Natural killer cell treated with Interleukin-12 subunit alpha and Interleukin-12 subunit beta and Interleukin-15 and Interleukin-18, amount 100 ng/mL, for 72 hours (primary cell): ENCODE measurements at regions not wholly inside any gene's neighbourhood (a gene's known extent, or its start where the extent isn't known, plus 50 kb on each side); places are given as distances from the start of the nearest gene placed in this dataset.

ENCODE experiments used
- ATAC-seq, 2 donors: fragments of 150-1000 bp; cut with Tn5 transposase in 1 of 2; sonication (Bioruptor Pico), chemical (Tn5 transposase) in 1 of 2; 2 replicates each; pipeline ENCODE4 v1.10.0; 2021
- DNase-seq: peaks from one replicate; pipeline ENCODE4 v3.0.0; 2022; ENCODE audit warnings: low spot score
- H3K27ac Mint-ChIP-seq, 2 donors: 1 replicate in 1 of 2; 2 replicates in 1 of 2; pipeline ENCODE4 v1.8.0; 2022; ENCODE audit warnings: mixed read lengths in 2 of 2, mild to moderate bottlenecking in 1 of 2, moderate library complexity in 1 of 2
- H3K27me3 Mint-ChIP-seq, 2 donors: 1 replicate in 1 of 2; 2 replicates in 1 of 2; pipeline ENCODE4 v1.8.0; 2022; ENCODE audit warnings: mixed read lengths in 2 of 2
- H3K36me3 Mint-ChIP-seq: one replicate; pipeline ENCODE4 v1.8.0; 2022; ENCODE audit warnings: mixed read lengths
- H3K4me1 Mint-ChIP-seq, 2 donors: 1 replicate in 1 of 2; 2 replicates in 1 of 2; pipeline ENCODE4 v1.8.0; 2022; ENCODE audit warnings: low read depth in 2 of 2, mixed read lengths in 2 of 2, mild to moderate bottlenecking in 1 of 2
- H3K4me3 Mint-ChIP-seq: one replicate; pipeline ENCODE4 v1.8.0; 2022; ENCODE audit warnings: mixed read lengths
- H3K9me3 Mint-ChIP-seq: 2 replicates; pipeline ENCODE4 v1.8.0; 2022; ENCODE audit warnings: mixed read lengths

GRCh38 chr22:49571326-49571725 is 256.3 kb downstream of the BRD1 start:
- peak; percentile 44 for DNase-seq
- Mint-ChIP-seq H3K27me3 (no peaks in the 10 kb centered on the region), H3K36me3 (no peaks in the 10 kb centered on the region), H3K4me3 (no peak overlapping the region), H3K27ac (no peak overlapping the region), H3K9me3 (no peaks in the 10 kb centered on the region), H3K4me1 (peaks cover 0 to 4% of the 10 kb centered on the region in 2 donors)
- no peak for ATAC-seq

- H3K36me3 Mint-ChIP-seq, result no peaks in the 10 kb centered on the region
- no peak for DNase-seq
These were observed 257.4 kb downstream of the BRD1 start for GRCh38 chr22:49570032-49570848.

GRCh38 chr22:49569286-49570031 is 258.2 kb downstream of the BRD1 start:
- no peaks in the 10 kb centered on the region for H3K9me3 Mint-ChIP-seq
- no peak for ATAC-seq

More at GRCh38 chr22:49570032-49570848, 257.4 kb downstream of the BRD1 start:
- no peak overlapping the region for H3K4me3 Mint-ChIP-seq
- ATAC-seq, result no peak
- H3K27me3 Mint-ChIP-seq, result no peaks in the 10 kb centered on the region
- H3K4me1 Mint-ChIP-seq, result peaks cover 0 to 4% of the 10 kb centered on the region in 2 donors
- H3K27ac Mint-ChIP-seq, result no peak overlapping the region
- H3K9me3 Mint-ChIP-seq, result no peaks in the 10 kb centered on the region

GRCh38 chr22:49568751-49569285 is 258.9 kb downstream of the BRD1 start:
- DNase-seq (peak; percentile 13), ATAC-seq (no peak)
- Mint-ChIP-seq H3K4me1 (peaks cover 0 to 4% of the 10 kb centered on the region in 2 donors), H3K9me3 (no peaks in the 10 kb centered on the region), H3K27me3 (no peaks in the 10 kb centered on the region), H3K36me3 (no peaks in the 10 kb centered on the region), H3K4me3 (no peak overlapping the region), H3K27ac (no peak overlapping the region)

More at GRCh38 chr22:49569286-49570031, 258.2 kb downstream of the BRD1 start:
- Mint-ChIP-seq H3K4me3 (no peak overlapping the region), H3K4me1 (peaks cover 0 to 4% of the 10 kb centered on the region in 2 donors), H3K36me3 (no peaks in the 10 kb centered on the region), H3K27ac (no peak overlapping the region), H3K27me3 (no peaks in the 10 kb centered on the region)
- peak; percentile 59 for DNase-seq

- H3K27me3 Mint-ChIP-seq, result no peaks in the 10 kb centered on the region
- H3K4me1 Mint-ChIP-seq, result peaks cover 0 to 4% of the 10 kb centered on the region in 2 donors
- H3K27ac Mint-ChIP-seq, result no peak overlapping the region
- no peak overlapping the region for H3K4me3 Mint-ChIP-seq
- DNase-seq (peak; percentile 49), ATAC-seq (no peak)
- H3K36me3 Mint-ChIP-seq, result no peaks in the 10 kb centered on the region
- H3K9me3 Mint-ChIP-seq, result no peaks in the 10 kb centered on the region
These were observed 259.5 kb downstream of the BRD1 start for GRCh38 chr22:49567899-49568750.

GRCh38 chr22:49566693-49567092 is 261.0 kb downstream of the BRD1 start:
- DNase-seq (no peak), ATAC-seq (no peak)
- no peaks in the 10 kb centered on the region for H3K36me3 Mint-ChIP-seq
- no peak overlapping the region for H3K27ac Mint-ChIP-seq
- no peak overlapping the region for H3K4me3 Mint-ChIP-seq
- peaks cover 0 to 4% of the 10 kb centered on the region in 2 donors for H3K4me1 Mint-ChIP-seq
- H3K27me3 Mint-ChIP-seq, result no peaks in the 10 kb centered on the region
- H3K9me3 Mint-ChIP-seq, result no peaks in the 10 kb centered on the region

- Mint-ChIP-seq H3K4me3 (no peak overlapping the region), H3K9me3 (no peaks in the 10 kb centered on the region), H3K4me1 (peaks cover 2 to 7% of the 10 kb centered on the region in 2 donors), H3K27me3 (no peaks in the 10 kb centered on the region), H3K36me3 (no peaks in the 10 kb centered on the region), H3K27ac (no peak overlapping the region)
- DNase-seq (peak; percentile 16), ATAC-seq (no peak)
These were observed 261.5 kb downstream of the BRD1 start for GRCh38 chr22:49566141-49566541.

- no peaks in the 10 kb centered on the region for H3K36me3 Mint-ChIP-seq
- no peaks in the 10 kb centered on the region for H3K9me3 Mint-ChIP-seq
- H3K4me3 Mint-ChIP-seq, result no peak overlapping the region
- H3K27me3 Mint-ChIP-seq, result no peaks in the 10 kb centered on the region
- no peak overlapping the region for H3K27ac Mint-ChIP-seq
- peak; percentile 32 for DNase-seq
- H3K4me1 Mint-ChIP-seq, result peaks cover 5 to 8% of the 10 kb centered on the region in 2 donors
- peak in 1 of 2 donors; percentile 5 for ATAC-seq
These were observed 262.2 kb downstream of the BRD1 start for GRCh38 chr22:49565516-49565855.

- H3K4me3 Mint-ChIP-seq, result no peak overlapping the region
- no peaks in the 10 kb centered on the region for H3K27me3 Mint-ChIP-seq
- no peak overlapping the region for H3K27ac Mint-ChIP-seq
- no peaks in the 10 kb centered on the region for H3K9me3 Mint-ChIP-seq
- peaks cover 5 to 8% of the 10 kb centered on the region in 2 donors for H3K4me1 Mint-ChIP-seq
- ATAC-seq (peak in 1 of 2 donors; percentile 21), DNase-seq (peak; percentile 34)
- no peaks in the 10 kb centered on the region for H3K36me3 Mint-ChIP-seq
These were observed 262.8 kb downstream of the BRD1 start for GRCh38 chr22:49564666-49565515.

GRCh38 chr22:49564054-49564453 is 263.6 kb downstream of the BRD1 start:
- H3K4me1 Mint-ChIP-seq, result peaks cover 5 to 8% of the 10 kb centered on the region in 2 donors
- no peak overlapping the region for H3K27ac Mint-ChIP-seq
- DNase-seq, result no peak

GRCh38 chr22:49562685-49563249 is 264.9 kb downstream of the BRD1 start:
- DNase-seq, result no peak
- H3K4me1 Mint-ChIP-seq, result peaks cover 5% of the 10 kb centered on the region in 2 donors
- no peaks in the 10 kb centered on the region for H3K27me3 Mint-ChIP-seq
- H3K27ac Mint-ChIP-seq, result no peak overlapping the region
- H3K36me3 Mint-ChIP-seq, result no peaks in the 10 kb centered on the region
- no peaks in the 10 kb centered on the region for H3K9me3 Mint-ChIP-seq
- H3K4me3 Mint-ChIP-seq, result no peak overlapping the region
- no peak for ATAC-seq

More at GRCh38 chr22:49564054-49564453, 263.6 kb downstream of the BRD1 start:
- Mint-ChIP-seq H3K9me3 (no peaks in the 10 kb centered on the region), H3K4me3 (no peak overlapping the region), H3K27me3 (no peaks in the 10 kb centered on the region), H3K36me3 (no peaks in the 10 kb centered on the region)
- no peak for ATAC-seq

GRCh38 chr22:49561976-49562375 is 265.7 kb downstream of the BRD1 start:
- no peak for ATAC-seq
- no peaks in the 10 kb centered on the region for H3K27me3 Mint-ChIP-seq
- H3K4me1 Mint-ChIP-seq, result peaks cover 5% of the 10 kb centered on the region in 2 donors
- no peak for DNase-seq
- H3K9me3 Mint-ChIP-seq, result no peaks in the 10 kb centered on the region
- H3K27ac Mint-ChIP-seq, result no peak overlapping the region
- no peak overlapping the region for H3K4me3 Mint-ChIP-seq
- H3K36me3 Mint-ChIP-seq, result no peaks in the 10 kb centered on the region
